SK-N-SH treated with all-trans-retinoic acid at 6 μM for 48 hours (cell line): ENCODE measurements at regions not wholly inside any gene's neighbourhood (a gene's known extent, or its start where the extent isn't known, plus 50 kb on each side); places are given as distances from the start of the nearest gene placed in this dataset.

ENCODE experiments used
- ATAC-seq: fragments of 200-7000 bp; cut with Tn5 transposase; 3 replicates; pipeline ENCODE4 v1.9.1; 2020; ENCODE audit warnings: mild to moderate bottlenecking, moderate library complexity
- ARNTL ChIP-seq: fragments of 450-650 bp; formaldehyde crosslinking; IDR thresholded peaks from 2 replicates; pipeline ENCODE4 v1.5.0; 2020; ENCODE audit warnings: low read depth, mild to moderate bottlenecking, moderate library complexity, borderline replicate concordance
- BACH2 ChIP-seq: fragments of 250-450 bp; sonication (Bioruptor Pico); IDR thresholded peaks from 2 replicates; pipeline ENCODE4 v1.9.0; 2021; ENCODE audit warnings: mild to moderate bottlenecking, borderline replicate concordance
- CREB5 ChIP-seq: fragments of 250-450 bp; sonication (Bioruptor Pico); IDR thresholded peaks from 2 replicates; pipeline ENCODE4 v1.5.1; 2020; ENCODE audit warnings: low read depth, mild to moderate bottlenecking, moderate library complexity
- CSDC2 ChIP-seq: fragments of 250-450 bp; sonication (Bioruptor Pico); IDR thresholded peaks from 2 replicates; pipeline ENCODE4 v1.5.0; 2020; ENCODE audit warnings: mild to moderate bottlenecking, moderate library complexity
- CSRNP3 ChIP-seq: fragments of 250-450 bp; sonication (Bioruptor Pico); IDR thresholded peaks from 2 replicates; pipeline ENCODE4 v1.5.1; 2021; ENCODE audit warnings: mild to moderate bottlenecking, moderate library complexity
- ESRRG ChIP-seq: fragments of 250-450 bp; sonication (Bioruptor Pico); IDR thresholded peaks from 2 replicates; pipeline ENCODE4 v1.6.1; 2021; ENCODE audit warnings: mild to moderate bottlenecking
- GLIS3 ChIP-seq: fragments of 250-450 bp; sonication (Bioruptor Pico); IDR thresholded peaks from 2 replicates; pipeline ENCODE4 v1.5.0; 2020; ENCODE audit warnings: mild to moderate bottlenecking, moderate library complexity
- ISL1 ChIP-seq: fragments of 250-450 bp; sonication (Bioruptor Pico); IDR thresholded peaks from 2 replicates; pipeline ENCODE4 v2.1.2; 2022; ENCODE audit warnings: mild to moderate bottlenecking, moderate library complexity
- OSR1 ChIP-seq: fragments of 250-450 bp; sonication (Bioruptor Pico); IDR thresholded peaks from 2 replicates; pipeline ENCODE4 v1.8.0; 2022; ENCODE audit warnings: moderate library complexity, mild to moderate bottlenecking, inconsistent platforms
- POU6F1 ChIP-seq: fragments of 250-450 bp; sonication (Bioruptor Pico); IDR thresholded peaks from 2 replicates; pipeline ENCODE4 v1.8.0; 2021; ENCODE audit warnings: low read depth, mild to moderate bottlenecking, moderate library complexity, borderline replicate concordance
- PPARA ChIP-seq: fragments of 250-450 bp; sonication (Bioruptor Pico); IDR thresholded peaks from 2 replicates; pipeline ENCODE4 v1.5.0; 2020; ENCODE audit warnings: mild to moderate bottlenecking, borderline replicate concordance
- RARB ChIP-seq: fragments of 250-450 bp; sonication (Bioruptor Pico); IDR thresholded peaks from 2 replicates; pipeline ENCODE4 v1.8.0; 2021; ENCODE audit warnings: mild to moderate bottlenecking, moderate library complexity
- SNAI2 ChIP-seq: fragments of 250-450 bp; sonication (Bioruptor Pico); IDR thresholded peaks from 2 replicates; pipeline ENCODE4 v1.5.0; 2020; ENCODE audit warnings: mild to moderate bottlenecking, moderate library complexity
- TCF4 ChIP-seq: fragments of 250-450 bp; sonication (Bioruptor Pico); IDR thresholded peaks from 2 replicates; pipeline ENCODE4 v1.8.0; 2021; ENCODE audit warnings: mild to moderate bottlenecking, moderate library complexity, borderline replicate concordance
- TOX ChIP-seq: fragments of 250-450 bp; sonication (Bioruptor Pico); IDR thresholded peaks from 2 replicates; pipeline ENCODE4 v1.8.0; 2021; ENCODE audit warnings: mild to moderate bottlenecking, moderate library complexity, borderline replicate concordance
- TSHZ2 ChIP-seq: fragments of 250-450 bp; sonication (Bioruptor Pico); IDR thresholded peaks from 2 replicates; pipeline ENCODE4 v1.5.0; 2020; ENCODE audit warnings: mild to moderate bottlenecking, moderate library complexity
- ZC3H10 ChIP-seq: fragments of 250-450 bp; sonication (Bioruptor Pico); IDR thresholded peaks from 2 replicates; pipeline ENCODE4 v1.5.1; 2021; ENCODE audit warnings: mild to moderate bottlenecking, moderate library complexity
- ZFP3 ChIP-seq: fragments of 250-450 bp; sonication (Bioruptor Pico); IDR thresholded peaks from 2 replicates; pipeline ENCODE4 v1.5.0; 2020; ENCODE audit warnings: mild to moderate bottlenecking, moderate library complexity
- ZFP30 ChIP-seq: fragments of 450-650 bp; formaldehyde crosslinking; IDR thresholded peaks from 2 replicates; pipeline ENCODE4 v1.5.0; 2022; ENCODE audit warnings: mild to moderate bottlenecking, moderate library complexity
- ZNF565 ChIP-seq: fragments of 450-650 bp; formaldehyde crosslinking; conservative IDR thresholded peaks from 2 replicates; pipeline ENCODE4 v1.5.0; 2020; ENCODE audit warnings: low read depth, mild to moderate bottlenecking, moderate library complexity
- ZNF70 ChIP-seq: fragments of 450-650 bp; formaldehyde crosslinking; IDR thresholded peaks from 2 replicates; pipeline ENCODE4 v1.5.0; 2020; ENCODE audit warnings: mild to moderate bottlenecking, moderate library complexity
- ZNF8 ChIP-seq: fragments of 450-650 bp; formaldehyde crosslinking; IDR thresholded peaks from 2 replicates; pipeline ENCODE4 v1.5.0; 2020; ENCODE audit warnings: mild to moderate bottlenecking, moderate library complexity

- ATAC-seq: no peak
- TF ChIP-seq ZC3H10 (no peak), ESRRG (CRISPR knock-in tag) (no peak), TOX (CRISPR knock-in tag) (no peak), SNAI2 (CRISPR knock-in tag) (no peak), CSRNP3 (no peak), ZNF8 (CRISPR knock-in tag) (no peak), OSR1 (CRISPR knock-in tag) (no peak), CSDC2 (no peak), ZFP30 (no peak), GLIS3 (CRISPR knock-in tag) (no peak), TSHZ2 (CRISPR knock-in tag) (no peak), ZNF565 (no peak), BACH2 (CRISPR knock-in tag) (no peak), RARB (CRISPR knock-in tag) (no peak), ARNTL (CRISPR knock-in tag) (no peak)
Measured at GRCh38 chr6:141347906-141348492, 784.7 kb upstream of the GJE1 start.

- no peak for ATAC-seq
- TF ChIP-seq ISL1 (no peak), GLIS3 (CRISPR knock-in tag) (no peak)
Measured at GRCh38 chr6:141347086-141347485, 785.6 kb upstream of the GJE1 start.

- TF ChIP-seq GLIS3 (CRISPR knock-in tag) (no peak), ZNF70 (CRISPR knock-in tag) (no peak)
- no peak for ATAC-seq
Measured at GRCh38 chr6:141346535-141346934, 786.2 kb upstream of the GJE1 start.

GRCh38 chr6:141337191-141337590, 795.5 kb upstream of the GJE1 start:
- no peak for ATAC-seq
- TF ChIP-seq ZFP3 (CRISPR knock-in tag): no peak
- TF ChIP-seq ZC3H10: no peak
- no peak for TF ChIP-seq ESRRG (CRISPR knock-in tag)
- TF ChIP-seq POU6F1: no peak
- no peak for TF ChIP-seq OSR1 (CRISPR knock-in tag)
- no peak for TF ChIP-seq CREB5
- no peak for TF ChIP-seq TCF4 (CRISPR knock-in tag)
- no peak for TF ChIP-seq TOX (CRISPR knock-in tag)
- no peak for TF ChIP-seq ZNF565
- TF ChIP-seq ZNF8 (CRISPR knock-in tag): no peak
- no peak for TF ChIP-seq GLIS3 (CRISPR knock-in tag)
- TF ChIP-seq RARB (CRISPR knock-in tag): no peak
- TF ChIP-seq CSDC2: no peak
- no peak for TF ChIP-seq PPARA
- TF ChIP-seq ISL1: no peak
- no peak for TF ChIP-seq ARNTL (CRISPR knock-in tag)
- TF ChIP-seq CSRNP3: no peak
- no peak for TF ChIP-seq ZNF70 (CRISPR knock-in tag)
- no peak for TF ChIP-seq TSHZ2 (CRISPR knock-in tag)
